GM12878 (cell line): ENCODE measurements at regions not wholly inside any gene's neighbourhood (a gene's known extent, or its start where the extent isn't known, plus 50 kb on each side); places are given as distances from the start of the nearest gene placed in this dataset.

Experiments
- ATAC-seq: fragments of 200-7000 bp; cut with Tn5 transposase; 3 replicates; pipeline ENCODE4 v1.9.1; 2020; ENCODE audit warnings: mild to moderate bottlenecking, moderate library complexity
- BruUV-seq: library from RNA; stranded (reverse); fragments of 400-500 nt; replicated peaks from 2 replicates; lab custom pipeline; 2021; lab: Mats Ljungman, UMichigan
- CTCF ChIA-PET: fragments of 300-600 bp; sonication (Branson Sonifier 250); formaldehyde crosslinking; extraction: SDS; loops from one replicate; lab custom pipeline; 2021; ENCODE audit warnings: inconsistent platforms; lab: Yijun Ruan, JAX
- POLR2A ChIA-PET: fragments of 350-600 bp; formaldehyde crosslinking; extraction: SDS; loops from one replicate; lab custom pipeline; 2021; ENCODE audit warnings: inconsistent platforms; lab: Charles Lee
- RAD21 ChIA-PET: fragments of 300-600 bp; sonication (Branson Sonifier 250); formaldehyde crosslinking; loops from one replicate; lab custom pipeline; 2023; ENCODE audit warnings: antibody characterized with exemption; ENCODE audit not compliant: unreplicated experiment; lab: Charles Lee
- SMC1A ChIA-PET: fragments of 300-600 bp; sonication (Branson Sonifier 250); formaldehyde crosslinking; loops from one replicate; lab custom pipeline; 2023; ENCODE audit not compliant: unreplicated experiment, uncharacterized antibody; lab: Charles Lee
- DNase-seq: peaks from one replicate; pipeline ENCODE4 v3.0.0-alpha.2; 2011; ENCODE audit warnings: low read depth, low spot score
- FAIRE-seq: peaks from 3 replicates; lab custom pipeline; 2011; peaks lifted over from hg19 to GRCh38; lab: Jason Lieb, UNC
- H2AFZ ChIP-seq: 2 replicates; pipeline ENCODE4 v1.6.0; 2011; ENCODE audit warnings: low read depth, low read length, control low read depth; ENCODE audit not compliant: control insufficient read depth
- H3K27ac ChIP-seq: 2 replicates; pipeline ENCODE4 v1.5.1; 2011; ENCODE audit warnings: control low read depth; ENCODE audit not compliant: control insufficient read depth, insufficient read depth
- H3K27me3 ChIP-seq, 2 experiments: replicated peaks in 1 of 2; 2 replicates each; pipeline versions ENCODE4 v1.6.0 to v1.6.1; 2011; ENCODE audit warnings: low read length in 1 of 2; ENCODE audit not compliant: control insufficient read depth in 2 of 2, insufficient read depth in 2 of 2
- H3K36me3 ChIP-seq, 2 experiments: 2 replicates each; pipeline ENCODE4 v1.5.1; 2011; ENCODE audit warnings: low read length in 1 of 2; ENCODE audit not compliant: control insufficient read depth in 2 of 2, insufficient read depth in 2 of 2
- H3K4me1 ChIP-seq: 2 replicates; pipeline ENCODE4 v1.6.1; 2011; ENCODE audit warnings: mild to moderate bottlenecking, low read length, moderate library complexity, mixed read lengths; ENCODE audit not compliant: control insufficient read depth, insufficient read depth
- H3K4me2 ChIP-seq: 2 replicates; pipeline ENCODE4 v1.6.0; 2011; ENCODE audit warnings: control low read depth; ENCODE audit not compliant: control insufficient read depth, insufficient read depth
- H3K4me3 ChIP-seq: fragments of 200-600 bp; sonication (generic); 2 replicates; pipeline ENCODE4 v1.5.1; 2016
- H3K79me2 ChIP-seq: 2 replicates; pipeline ENCODE4 v1.6.0; 2011; ENCODE audit warnings: low read length; ENCODE audit not compliant: control insufficient read depth, insufficient read depth
- H3K9ac ChIP-seq: 2 replicates; pipeline ENCODE4 v1.8.0; 2011; ENCODE audit warnings: low read length, control low read depth, mixed read lengths; ENCODE audit not compliant: control insufficient read depth, insufficient read depth
- H3K9me3 ChIP-seq: replicated peaks from 3 replicates; pipeline ENCODE4 v1.5.1; 2011; ENCODE audit warnings: mild to moderate bottlenecking, low read length; ENCODE audit not compliant: control insufficient read depth, insufficient read depth
- H4K20me1 ChIP-seq: 2 replicates; pipeline ENCODE4 v1.6.0; 2011; ENCODE audit not compliant: control insufficient read depth, insufficient read depth
- GATAD2B ChIP-seq: fragments of 450-650 bp; conservative IDR thresholded peaks from 2 replicates; pipeline ENCODE4 v1.6.1; 2017; ENCODE audit warnings: low read depth, mild to moderate bottlenecking, moderate library complexity
- JUND ChIP-seq: IDR thresholded peaks from 2 replicates; pipeline ENCODE4 v1.6.1; 2012; ENCODE audit warnings: low read depth, mild to moderate bottlenecking, low read length, improper control_type of control experiment, moderate library complexity
- NR2C1 ChIP-seq: fragments of 450-650 bp; IDR thresholded peaks from 2 replicates; pipeline ENCODE4 v1.6.1; 2017; ENCODE audit warnings: antibody characterized with exemption, mild to moderate bottlenecking, moderate library complexity
- PAX8 ChIP-seq: fragments of 450-650 bp; IDR thresholded peaks from 2 replicates; pipeline ENCODE4 v1.6.1; 2017; ENCODE audit warnings: mild to moderate bottlenecking, moderate library complexity
- POLR2AphosphoS2 ChIP-seq: IDR thresholded peaks from 2 replicates; pipeline ENCODE4 v1.6.1; 2011; ENCODE audit warnings: low read depth, mild to moderate bottlenecking, low read length, improper control_type of control experiment, moderate library complexity
- RFX5 ChIP-seq: IDR thresholded peaks from 2 replicates; pipeline ENCODE4 v1.6.1; 2011; ENCODE audit warnings: low read depth, low read length, improper control_type of control experiment
- ZBED1 ChIP-seq: IDR thresholded peaks from 2 replicates; pipeline ENCODE4 v1.6.1; 2016; ENCODE audit warnings: borderline replicate concordance
- in situ Hi-C: fragments of 300-500 bp; cut with MboI; formaldehyde crosslinking; loops from 9 replicates; pipeline ENCODE4 v1.14.3; 2018; ENCODE audit warnings: mixed read lengths
- intact Hi-C: fragments of 100-400 bp; cut with micrococcal nuclease; formaldehyde crosslinking; loops from one replicate; pipeline ENCODE4 v1.14.2; 2022; ENCODE audit not compliant: unreplicated experiment
- TF ChIP-seq, protein P1 (sequence below): fragments of 450-650 bp; IDR thresholded peaks from 2 replicates; pipeline ENCODE4 v1.6.1; 2017; ENCODE audit warnings: mild to moderate bottlenecking, low read depth, inconsistent platforms; ENCODE audit not compliant: poor library complexity, severe bottlenecking
- TF ChIP-seq, protein P2 (sequence below): fragments of 450-650 bp; formaldehyde crosslinking; IDR thresholded peaks from 2 replicates; pipeline ENCODE4 v1.4.0; 2020; ENCODE audit warnings: mild to moderate bottlenecking, moderate library complexity
- TF ChIP-seq, protein P3 (sequence below): IDR thresholded peaks from 2 replicates; pipeline ENCODE4 v1.6.1; 2012; ENCODE audit warnings: low read depth, low read length, improper control_type of control experiment

DNA sequence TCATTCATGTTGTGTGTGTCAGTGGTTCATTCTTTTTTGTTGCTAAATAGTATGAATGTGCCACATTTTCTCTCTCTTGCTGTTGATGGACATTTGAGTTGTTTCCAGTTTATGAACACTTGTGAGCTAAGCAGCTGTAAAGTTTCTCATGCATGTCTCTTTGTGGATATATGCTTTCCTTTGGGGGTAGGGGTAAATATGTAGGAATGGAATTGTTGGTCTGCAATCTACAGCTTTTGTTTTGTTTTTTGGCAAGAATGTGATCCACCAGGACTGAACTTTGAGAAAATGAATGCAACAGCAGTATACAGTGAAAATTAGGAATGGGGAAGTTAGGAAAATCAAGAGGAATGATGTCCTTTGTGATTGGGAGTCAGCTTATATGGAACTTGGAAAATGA is 226.3 kb downstream of the CDCA7 start:
- FAIRE-seq (no peak), ATAC-seq (no peak), DNase-seq (no peak)
- BruUV-seq, result no TSS peak
- no peak overlapping the region for H3K4me2 ChIP-seq
- H3K79me2 ChIP-seq, result no peaks in the 10 kb centered on the region
- no peaks in the 10 kb centered on the region for H3K4me1 ChIP-seq
- H3K9me3 ChIP-seq, result no peaks in the 10 kb centered on the region; the same call in 2 of the 3 replicates
- H3K36me3 ChIP-seq, result no peaks in the 10 kb centered on the region
- H3K9ac ChIP-seq, result no peak overlapping the region
- intact Hi-C loops, result no loop called here
- SMC1A ChIA-PET, result interaction anchor here (1.1 kb wide), 1 partner anchor 26 kb away, joined by 3 read pairs; no protein-coding TSS in a partner anchor
- in situ Hi-C loops, result no loop called here
- H2AFZ ChIP-seq, result no peak overlapping the region
- no peaks in the 10 kb centered on the region for H4K20me1 ChIP-seq
- no peaks in the 10 kb centered on the region; a peak in 1 of 4 replicates for H3K27me3 ChIP-seq
- POLR2A ChIA-PET, result interaction anchor here (0.6 kb wide), 1 partner anchor 256 kb away, joined by 3 read pairs; no protein-coding TSS in a partner anchor
- no peak overlapping the region for H3K4me3 ChIP-seq
- TF ChIP-seq GATAD2B (no peak), ZBED1 (no peak), POLR2AphosphoS2 (no peak), NR2C1 (no peak), RFX5 (no peak), JUND (no peak), PAX8 (no peak)
- TF ChIP-seq, protein P1, sequence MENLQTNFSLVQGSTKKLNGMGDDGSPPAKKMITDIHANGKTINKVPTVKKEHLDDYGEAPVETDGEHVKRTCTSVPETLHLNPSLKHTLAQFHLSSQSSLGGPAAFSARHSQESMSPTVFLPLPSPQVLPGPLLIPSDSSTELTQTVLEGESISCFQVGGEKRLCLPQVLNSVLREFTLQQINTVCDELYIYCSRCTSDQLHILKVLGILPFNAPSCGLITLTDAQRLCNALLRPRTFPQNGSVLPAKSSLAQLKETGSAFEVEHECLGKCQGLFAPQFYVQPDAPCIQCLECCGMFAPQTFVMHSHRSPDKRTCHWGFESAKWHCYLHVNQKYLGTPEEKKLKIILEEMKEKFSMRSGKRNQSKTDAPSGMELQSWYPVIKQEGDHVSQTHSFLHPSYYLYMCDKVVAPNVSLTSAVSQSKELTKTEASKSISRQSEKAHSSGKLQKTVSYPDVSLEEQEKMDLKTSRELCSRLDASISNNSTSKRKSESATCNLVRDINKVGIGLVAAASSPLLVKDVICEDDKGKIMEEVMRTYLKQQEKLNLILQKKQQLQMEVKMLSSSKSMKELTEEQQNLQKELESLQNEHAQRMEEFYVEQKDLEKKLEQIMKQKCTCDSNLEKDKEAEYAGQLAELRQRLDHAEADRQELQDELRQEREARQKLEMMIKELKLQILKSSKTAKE, result no peak
- TF ChIP-seq, protein P2, sequence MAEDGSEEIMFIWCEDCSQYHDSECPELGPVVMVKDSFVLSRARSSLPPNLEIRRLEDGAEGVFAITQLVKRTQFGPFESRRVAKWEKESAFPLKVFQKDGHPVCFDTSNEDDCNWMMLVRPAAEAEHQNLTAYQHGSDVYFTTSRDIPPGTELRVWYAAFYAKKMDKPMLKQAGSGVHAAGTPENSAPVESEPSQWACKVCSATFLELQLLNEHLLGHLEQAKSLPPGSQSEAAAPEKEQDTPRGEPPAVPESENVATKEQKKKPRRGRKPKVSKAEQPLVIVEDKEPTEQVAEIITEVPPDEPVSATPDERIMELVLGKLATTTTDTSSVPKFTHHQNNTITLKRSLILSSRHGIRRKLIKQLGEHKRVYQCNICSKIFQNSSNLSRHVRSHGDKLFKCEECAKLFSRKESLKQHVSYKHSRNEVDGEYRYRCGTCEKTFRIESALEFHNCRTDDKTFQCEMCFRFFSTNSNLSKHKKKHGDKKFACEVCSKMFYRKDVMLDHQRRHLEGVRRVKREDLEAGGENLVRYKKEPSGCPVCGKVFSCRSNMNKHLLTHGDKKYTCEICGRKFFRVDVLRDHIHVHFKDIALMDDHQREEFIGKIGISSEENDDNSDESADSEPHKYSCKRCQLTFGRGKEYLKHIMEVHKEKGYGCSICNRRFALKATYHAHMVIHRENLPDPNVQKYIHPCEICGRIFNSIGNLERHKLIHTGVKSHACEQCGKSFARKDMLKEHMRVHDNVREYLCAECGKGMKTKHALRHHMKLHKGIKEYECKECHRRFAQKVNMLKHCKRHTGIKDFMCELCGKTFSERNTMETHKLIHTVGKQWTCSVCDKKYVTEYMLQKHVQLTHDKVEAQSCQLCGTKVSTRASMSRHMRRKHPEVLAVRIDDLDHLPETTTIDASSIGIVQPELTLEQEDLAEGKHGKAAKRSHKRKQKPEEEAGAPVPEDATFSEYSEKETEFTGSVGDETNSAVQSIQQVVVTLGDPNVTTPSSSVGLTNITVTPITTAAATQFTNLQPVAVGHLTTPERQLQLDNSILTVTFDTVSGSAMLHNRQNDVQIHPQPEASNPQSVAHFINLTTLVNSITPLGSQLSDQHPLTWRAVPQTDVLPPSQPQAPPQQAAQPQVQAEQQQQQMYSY (CRISPR knock-in tag), result no peak
- TF ChIP-seq, protein P3, sequence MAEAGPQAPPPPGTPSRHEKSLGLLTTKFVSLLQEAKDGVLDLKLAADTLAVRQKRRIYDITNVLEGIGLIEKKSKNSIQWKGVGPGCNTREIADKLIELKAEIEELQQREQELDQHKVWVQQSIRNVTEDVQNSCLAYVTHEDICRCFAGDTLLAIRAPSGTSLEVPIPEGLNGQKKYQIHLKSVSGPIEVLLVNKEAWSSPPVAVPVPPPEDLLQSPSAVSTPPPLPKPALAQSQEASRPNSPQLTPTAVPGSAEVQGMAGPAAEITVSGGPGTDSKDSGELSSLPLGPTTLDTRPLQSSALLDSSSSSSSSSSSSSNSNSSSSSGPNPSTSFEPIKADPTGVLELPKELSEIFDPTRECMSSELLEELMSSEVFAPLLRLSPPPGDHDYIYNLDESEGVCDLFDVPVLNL, result no peak
- RAD21 ChIA-PET, result no interaction called here
- H3K27ac ChIP-seq, result no peak overlapping the region
- CTCF ChIA-PET, result interaction anchor here (1.2 kb wide), 1 partner anchor 13 kb away, joined by 3 read pairs; no protein-coding TSS in a partner anchor
